Bronchial epithelial cell (primary cell): ENCODE measurements at regions not wholly inside any gene's neighbourhood (a gene's known extent, or its start where the extent isn't known, plus 50 kb on each side); places are given as distances from the start of the nearest gene placed in this dataset.

Experiments
- DNase-seq: peaks from one replicate; pipeline ENCODE4 v3.0.0-alpha.2; 2010; ENCODE audit warnings: low read depth
- FAIRE-seq: peaks from 2 replicates; lab custom pipeline; 2011; peaks lifted over from hg19 to GRCh38; lab: Jason Lieb, UNC
- H3K27me3 ChIP-seq: 2 replicates; pipeline ENCODE4 v1.5.1; 2011; ENCODE audit warnings: low read length; ENCODE audit not compliant: control insufficient read depth, insufficient read depth
- H3K36me3 ChIP-seq: 2 replicates; pipeline ENCODE4 v1.5.1; 2011; ENCODE audit warnings: low read length; ENCODE audit not compliant: control insufficient read depth, insufficient read depth
- H3K4me3 ChIP-seq: 2 replicates; pipeline ENCODE4 v1.5.1; 2011; ENCODE audit warnings: mild to moderate bottlenecking, low read depth, low read length, control low read depth
- CTCF ChIP-seq: IDR thresholded peaks from 2 replicates; pipeline ENCODE4 v1.5.1; 2011; ENCODE audit warnings: mild to moderate bottlenecking, moderate library complexity, low read length, control low read depth, inconsistent platforms; ENCODE audit not compliant: insufficient read depth, severe bottlenecking

GRCh38 chr5:133814152-133814551 lies 154.3 kb downstream of the C5orf15 start:
- no peaks in the 10 kb centered on the region for H3K27me3 ChIP-seq
- DNase-seq (peak; percentile 59), FAIRE-seq (peak; percentile 28)
- no peaks in the 10 kb centered on the region for H3K36me3 ChIP-seq
- no peak for TF ChIP-seq CTCF
- no peak overlapping the region for H3K4me3 ChIP-seq

- peaks cover 4% of the 10 kb centered on the region for H3K27me3 ChIP-seq
- FAIRE-seq, result no peak
- no peak for TF ChIP-seq CTCF
- no peaks in the 10 kb centered on the region for H3K36me3 ChIP-seq
- DNase-seq, result no peak
- no peak overlapping the region for H3K4me3 ChIP-seq
Measured at GRCh38 chr5:133811168-133811567, 157.3 kb downstream of the C5orf15 start.

- no peaks in the 10 kb centered on the region for H3K36me3 ChIP-seq
- no peak overlapping the region for H3K4me3 ChIP-seq
- DNase-seq (no peak), FAIRE-seq (peak; percentile 88)
- no peak for TF ChIP-seq CTCF
- H3K27me3 ChIP-seq, result peaks cover 4% of the 10 kb centered on the region
Measured at GRCh38 chr5:133809801-133810200, 158.6 kb downstream of the C5orf15 start.

GRCh38 chr5:133807348-133807747 lies 161.1 kb downstream of the C5orf15 start:
- DNase-seq (no peak), FAIRE-seq (no peak)
- Histone ChIP-seq H3K27me3 (peaks cover 4% of the 10 kb centered on the region), H3K36me3 (no peaks in the 10 kb centered on the region), H3K4me3 (no peak overlapping the region)
- no peak for TF ChIP-seq CTCF

GRCh38 chr5:133806847-133807246 lies 161.6 kb downstream of the C5orf15 start:
- DNase-seq, result no peak
- H3K36me3 ChIP-seq, result no peaks in the 10 kb centered on the region
- H3K4me3 ChIP-seq, result no peak overlapping the region
- FAIRE-seq, result peak; percentile 18
- peaks cover 4% of the 10 kb centered on the region for H3K27me3 ChIP-seq
- TF ChIP-seq CTCF, result no peak
